ENCODE measurements at regions not wholly inside any gene's neighbourhood (a gene's known extent, or its start where the extent isn't known, plus 50 kb on each side); places are given as distances from the start of the nearest gene placed in this dataset.
A peak's percentile ranks its signal among the peaks of the same experiment; 100 is the strongest.

- no peak overlapping the region for H3K27ac ChIP-seq
- H3K36me3 ChIP-seq, result no peaks in the 10 kb centered on the region
- H3K4me3 ChIP-seq, result no peak overlapping the region
- DNase-seq, result no peak
- no peaks in the 10 kb centered on the region for H3K9me3 ChIP-seq
- 83 to 93% methylated on average over 1 of the region's 1 CpG for WGBS, 2 donors
- no peaks in the 10 kb centered on the region for H3K4me1 ChIP-seq
- H3K27me3 ChIP-seq, result no peaks in the 10 kb centered on the region
- TF ChIP-seq POLR2A (IDR thresholded peaks at IDR 0.05) (no peak), CTCF (IDR thresholded peaks at IDR 0.05) (no peak), POLR2AphosphoS5 (IDR thresholded peaks at IDR 0.05) (no peak), EP300 (IDR thresholded peaks at IDR 0.05) (no peak)
- intact Hi-C loops (cut with DNase I), result no loop called here
Measured at GRCh38 chr11:25537393-25537792, 794.5 kb upstream of the ANO3 start.

- H3K4me1 ChIP-seq, result no peaks in the 10 kb centered on the region
- no peak overlapping the region for H3K27ac ChIP-seq
- no peak for TF ChIP-seq CTCF (IDR thresholded peaks at IDR 0.05)
- no peaks in the 10 kb centered on the region for H3K36me3 ChIP-seq
- no peaks in the 10 kb centered on the region for H3K9me3 ChIP-seq
- intact Hi-C loops (cut with DNase I), result no loop called here
- no peak for DNase-seq
- 47 to 80% methylated on average over 2 of the region's 2 CpGs for WGBS, 2 donors
- no peaks in the 10 kb centered on the region for H3K27me3 ChIP-seq
- H3K4me3 ChIP-seq, result no peak overlapping the region
Measured at GRCh38 chr11:25547292-25547691, 784.6 kb upstream of the ANO3 start.

- DNase-seq, result no peak
- WGBS, 2 donors, result 68 to 73% methylated on average over 2 of the region's 2 CpGs
Measured at GRCh38 chr11:25562417-25562816, 769.5 kb upstream of the ANO3 start.

DNA sequence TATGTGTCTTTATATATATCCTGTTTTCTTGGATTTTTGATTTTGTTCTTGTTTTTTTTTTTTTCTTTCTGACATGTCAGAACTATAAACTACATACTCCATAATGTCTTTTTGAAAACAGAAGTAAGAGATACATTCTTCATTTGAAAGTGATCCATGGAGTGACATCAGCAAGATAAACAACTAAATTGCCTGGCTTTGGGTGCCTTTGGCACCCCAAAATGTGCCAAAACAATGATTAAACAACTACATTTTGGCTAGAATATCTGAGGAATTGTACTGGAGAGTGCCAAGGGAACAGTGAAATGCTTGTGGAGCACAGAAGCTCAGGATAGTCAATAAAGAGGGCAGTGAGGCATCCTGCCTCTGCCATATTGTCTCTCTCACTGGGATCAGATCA lies 766.1 kb upstream of the ANO3 start:
- intact Hi-C loops (cut with DNase I), result no loop called here
- no peaks in the 10 kb centered on the region for H3K36me3 ChIP-seq
- H3K27me3 ChIP-seq, result no peaks in the 10 kb centered on the region
- no peak overlapping the region for H3K4me3 ChIP-seq
- no peak for TF ChIP-seq POLR2AphosphoS5 (IDR thresholded peaks at IDR 0.05)
- TF ChIP-seq POLR2A (IDR thresholded peaks at IDR 0.05), result no peak
- no peak for TF ChIP-seq EP300 (IDR thresholded peaks at IDR 0.05)
- TF ChIP-seq CTCF (IDR thresholded peaks at IDR 0.05), result no peak
- H3K9me3 ChIP-seq, result no peaks in the 10 kb centered on the region
- DNase-seq, result no peak
- no peaks in the 10 kb centered on the region for H3K4me1 ChIP-seq
- H3K27ac ChIP-seq, result no peak overlapping the region

More at GRCh38 chr11:25562417-25562816, 769.5 kb upstream of the ANO3 start:
- Histone ChIP-seq H3K36me3 (no peaks in the 10 kb centered on the region), H3K4me3 (no peak overlapping the region), H3K27me3 (no peaks in the 10 kb centered on the region), H3K9me3 (no peaks in the 10 kb centered on the region), H3K27ac (no peak overlapping the region), H3K4me1 (no peaks in the 10 kb centered on the region)
- TF ChIP-seq POLR2AphosphoS5 (IDR thresholded peaks at IDR 0.05), result no peak
- no peak for TF ChIP-seq CTCF (IDR thresholded peaks at IDR 0.05)
- no peak for TF ChIP-seq POLR2A (IDR thresholded peaks at IDR 0.05)
- TF ChIP-seq EP300 (IDR thresholded peaks at IDR 0.05), result no peak
- intact Hi-C loops (cut with DNase I), result no loop called here

DNA sequence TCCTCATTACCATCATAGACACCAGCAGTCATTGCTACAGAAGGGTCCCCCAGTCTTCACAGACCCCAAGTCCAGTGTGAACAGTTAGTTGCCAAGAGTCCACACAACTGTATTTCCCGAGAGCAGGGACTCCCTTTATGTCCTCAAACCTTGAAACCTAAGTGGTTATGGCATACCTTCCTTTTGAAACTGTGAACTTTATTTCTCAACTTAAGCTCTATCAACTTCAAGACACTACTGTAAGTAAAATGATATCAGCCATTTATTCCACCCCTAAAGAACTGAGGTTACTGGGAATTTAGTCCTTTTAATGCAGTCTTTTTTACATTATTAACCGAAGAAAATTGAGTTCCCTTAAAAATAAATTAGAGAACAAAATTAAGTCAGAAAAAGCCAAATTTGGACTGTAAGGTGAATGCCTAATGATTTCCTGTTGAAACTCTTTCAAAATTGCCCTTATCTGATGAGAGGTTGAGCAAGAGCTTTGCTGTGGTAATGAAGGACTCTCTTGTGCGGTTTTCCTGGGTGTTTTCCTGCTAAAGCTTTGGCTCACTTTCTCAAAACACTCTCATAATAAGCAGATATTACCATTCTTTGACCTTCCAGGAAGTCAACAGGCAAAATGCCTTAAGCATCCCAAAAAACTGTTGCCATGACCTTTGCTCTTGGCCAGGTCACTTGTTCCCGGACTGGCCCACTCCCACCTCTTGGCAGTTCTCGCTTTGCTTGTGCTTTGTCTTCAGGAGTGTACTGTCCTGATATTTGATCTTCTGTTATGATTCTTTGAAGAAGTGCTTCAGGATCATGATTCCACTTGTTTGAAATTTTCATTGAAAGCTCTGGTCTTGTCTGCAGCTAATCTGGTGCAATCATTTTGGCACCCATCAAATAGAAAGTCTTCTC lies 765.4 kb upstream of the ANO3 start:
- no peaks in the 10 kb centered on the region for H3K4me1 ChIP-seq
- 66 to 79% methylated on average over 5 of the region's 5 CpGs for WGBS, 2 donors
- H3K27ac ChIP-seq, result no peak overlapping the region
- no peaks in the 10 kb centered on the region for H3K27me3 ChIP-seq
- DNase-seq, result peak; percentile 64
- no peaks in the 10 kb centered on the region for H3K36me3 ChIP-seq
- no peak overlapping the region for H3K4me3 ChIP-seq
- no peaks in the 10 kb centered on the region for H3K9me3 ChIP-seq
- intact Hi-C loops (cut with DNase I), result no loop called here
- TF ChIP-seq POLR2AphosphoS5 (IDR thresholded peaks at IDR 0.05), result no peak
- no peak for TF ChIP-seq POLR2A (IDR thresholded peaks at IDR 0.05)
- TF ChIP-seq EP300 (IDR thresholded peaks at IDR 0.05), result no peak
- TF ChIP-seq CTCF (IDR thresholded peaks at IDR 0.05), result no peak
